ENCODE measurements at regions not wholly inside any gene's neighbourhood (a gene's known extent, or its start where the extent isn't known, plus 50 kb on each side); places are given as distances from the start of the nearest gene placed in this dataset.

GRCh38 chr4:137623013-137623412, 90.7 kb upstream of the PCDH18 start:
- TF ChIP-seq MXI1 (conservative IDR thresholded peaks at IDR 0.05; ENCODE audit: poor library complexity, severe bottlenecking): no peak
- TF ChIP-seq EZH2 (IDR thresholded peaks at IDR 0.05; ENCODE audit: borderline replicate concordance, insufficient read depth, low read length, poor library complexity, severe bottlenecking): no peak
- no peak for TF ChIP-seq CTCF (IDR thresholded peaks at IDR 0.05; ENCODE audit: poor library complexity, severe bottlenecking)
- TF ChIP-seq EP300 (conservative IDR thresholded peaks at IDR 0.05; ENCODE audit: poor library complexity, severe bottlenecking): no peak
- no peak for TF ChIP-seq REST (IDR thresholded peaks at IDR 0.05; ENCODE audit: borderline replicate concordance)
- no peak for TF ChIP-seq POLR2AphosphoS5 (IDR thresholded peaks at IDR 0.05)
- no peak for TF ChIP-seq SMC3 (conservative IDR thresholded peaks at IDR 0.05; ENCODE audit: poor library complexity)
